Lower leg skin (tissue), 3 donors: ENCODE measurements at regions not wholly inside any gene's neighbourhood (a gene's known extent, or its start where the extent isn't known, plus 50 kb on each side); places are given as distances from the start of the nearest gene placed in this dataset.

Source experiments
- POLR2A ChIP-seq, 2 donors: fragments of 450-650 bp; IDR thresholded peaks; one replicate each; pipeline ENCODE4 v1.6.1; 2016 to 2017; ENCODE audit warnings: antibody characterized with exemption in 2 of 2, mild to moderate bottlenecking in 1 of 2, moderate library complexity in 1 of 2
- TF ChIP-seq, protein P1 (sequence below), 3 donors: fragments of 450-650 bp; IDR thresholded peaks; one replicate each; pipeline ENCODE4 v1.5.1; 2016; ENCODE audit warnings: antibody characterized with exemption in 3 of 3, mild to moderate bottlenecking in 3 of 3, moderate library complexity in 2 of 3

DNA sequence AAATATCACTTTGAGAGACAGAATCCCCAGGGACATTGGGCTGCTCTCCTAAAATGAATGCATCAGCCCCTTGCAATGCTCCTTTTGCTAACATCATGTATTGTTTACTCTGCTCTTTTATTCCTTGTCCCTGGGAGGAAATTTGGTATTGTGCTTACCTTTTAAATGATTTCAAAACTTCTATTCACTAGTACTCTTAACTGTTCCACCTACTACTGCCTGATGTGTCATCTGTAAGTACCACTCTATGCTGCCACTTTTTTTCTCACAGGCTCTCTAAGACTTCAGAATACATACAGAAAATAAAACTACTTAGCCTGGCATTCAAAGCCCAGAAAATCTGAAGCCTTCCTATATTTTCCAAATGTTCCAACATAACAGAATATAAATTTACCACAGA, 667.2 kb downstream of the BRINP1 start:
- TF ChIP-seq, protein P1, sequence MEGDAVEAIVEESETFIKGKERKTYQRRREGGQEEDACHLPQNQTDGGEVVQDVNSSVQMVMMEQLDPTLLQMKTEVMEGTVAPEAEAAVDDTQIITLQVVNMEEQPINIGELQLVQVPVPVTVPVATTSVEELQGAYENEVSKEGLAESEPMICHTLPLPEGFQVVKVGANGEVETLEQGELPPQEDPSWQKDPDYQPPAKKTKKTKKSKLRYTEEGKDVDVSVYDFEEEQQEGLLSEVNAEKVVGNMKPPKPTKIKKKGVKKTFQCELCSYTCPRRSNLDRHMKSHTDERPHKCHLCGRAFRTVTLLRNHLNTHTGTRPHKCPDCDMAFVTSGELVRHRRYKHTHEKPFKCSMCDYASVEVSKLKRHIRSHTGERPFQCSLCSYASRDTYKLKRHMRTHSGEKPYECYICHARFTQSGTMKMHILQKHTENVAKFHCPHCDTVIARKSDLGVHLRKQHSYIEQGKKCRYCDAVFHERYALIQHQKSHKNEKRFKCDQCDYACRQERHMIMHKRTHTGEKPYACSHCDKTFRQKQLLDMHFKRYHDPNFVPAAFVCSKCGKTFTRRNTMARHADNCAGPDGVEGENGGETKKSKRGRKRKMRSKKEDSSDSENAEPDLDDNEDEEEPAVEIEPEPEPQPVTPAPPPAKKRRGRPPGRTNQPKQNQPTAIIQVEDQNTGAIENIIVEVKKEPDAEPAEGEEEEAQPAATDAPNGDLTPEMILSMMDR (IDR thresholded peaks at IDR 0.05): no peak
- no peak for TF ChIP-seq POLR2A (IDR thresholded peaks at IDR 0.05)
